Panc1 (cell line): ENCODE measurements at regions not wholly inside any gene's neighbourhood (a gene's known extent, or its start where the extent isn't known, plus 50 kb on each side); places are given as distances from the start of the nearest gene placed in this dataset.

Experiments used
- ATAC-seq: fragments of 200-7000 bp; cut with Tn5 transposase; 2 replicates; pipeline ENCODE4 v1.9.1; 2020; ENCODE audit warnings: mild to moderate bottlenecking, moderate library complexity
- BruUV-seq: library from RNA; stranded (reverse); fragments of 400-500 nt; replicated peaks from 2 replicates; lab custom pipeline; 2021; lab: Mats Ljungman, UMichigan
- CTCF ChIA-PET: fragments of 300-600 bp; sonication (Branson Sonifier 250); formaldehyde crosslinking; loops from one replicate; lab custom pipeline; 2022; ENCODE audit warnings: antibody characterized with exemption; lab: Charles Lee
- POLR2A ChIA-PET: fragments of 300-600 bp; sonication (Branson Sonifier 250); formaldehyde crosslinking; loops from one replicate; lab custom pipeline; 2022; ENCODE audit warnings: antibody characterized with exemption; lab: Charles Lee
- DNase-seq: peaks from one replicate; pipeline ENCODE4 v3.0.0-alpha.2; 2010; ENCODE audit warnings: low read depth, low spot score
- H3K27ac ChIP-seq: 2 replicates; pipeline ENCODE4 v1.5.1; 2011; ENCODE audit warnings: mild to moderate bottlenecking, low read length, inconsistent platforms
- H3K27me3 ChIP-seq: fragments of 200-500 bp; sonication (Bioruptor generic); 2 replicates; pipeline ENCODE4 v1.6.0; 2014; ENCODE audit warnings: low read length, inconsistent platforms; ENCODE audit not compliant: control insufficient read depth, insufficient read depth
- H3K36me3 ChIP-seq: fragments of 200-500 bp; sonication (Bioruptor generic); 2 replicates; pipeline ENCODE4 v1.5.1; 2014; ENCODE audit warnings: inconsistent platforms, mild to moderate bottlenecking, low read length, moderate library complexity; ENCODE audit not compliant: control insufficient read depth, insufficient read depth
- H3K4me1 ChIP-seq: 2 replicates; pipeline ENCODE4 v1.5.1; 2011; ENCODE audit warnings: inconsistent platforms, mild to moderate bottlenecking, low read length, moderate library complexity; ENCODE audit not compliant: control insufficient read depth, insufficient read depth
- H3K4me3 ChIP-seq, 2 experiments: 2 replicates each; pipeline ENCODE4 v1.5.1; 2011 to 2012; ENCODE audit warnings: low read depth in 2 of 2, low read length in 2 of 2, mild to moderate bottlenecking in 2 of 2, inconsistent platforms in 1 of 2, moderate library complexity in 1 of 2
- H3K9me3 ChIP-seq: fragments of 200-500 bp; sonication (Bioruptor generic); 2 replicates; pipeline ENCODE4 v1.5.1; 2014; ENCODE audit warnings: low read depth, mild to moderate bottlenecking, inconsistent platforms, low read length, moderate library complexity; ENCODE audit not compliant: control insufficient read depth, insufficient read depth
- CTCF ChIP-seq: fragments of 450-650 bp; IDR thresholded peaks from 2 replicates; pipeline ENCODE4 v1.5.1; 2017; ENCODE audit warnings: mild to moderate bottlenecking
- POLR2AphosphoS5 ChIP-seq: IDR thresholded peaks from 2 replicates; pipeline ENCODE4 v1.6.1; 2012; ENCODE audit warnings: mild to moderate bottlenecking, low read depth, low read length, moderate library complexity
- REST ChIP-seq, 2 experiments: IDR thresholded peaks; 2 replicates each; pipeline ENCODE4 v1.6.1; 2011 to 2012; ENCODE audit warnings: low read depth in 2 of 2, control low read depth in 1 of 2, low read length in 1 of 2, mild to moderate bottlenecking in 1 of 2, moderate library complexity in 1 of 2; ENCODE audit not compliant: insufficient read depth in 1 of 2
- SIN3A ChIP-seq: IDR thresholded peaks from 2 replicates; pipeline ENCODE4 v1.6.1; 2012; ENCODE audit warnings: low read depth, mild to moderate bottlenecking, low read length, moderate library complexity, borderline replicate concordance; ENCODE audit not compliant: insufficient read depth
- TCF7L2 ChIP-seq: IDR thresholded peaks from 2 replicates; pipeline ENCODE4 v1.6.1; 2011; ENCODE audit warnings: mild to moderate bottlenecking, low read depth, low read length, inconsistent platforms
- in situ Hi-C: cut with HindIII; loops from 2 replicates; pipeline ENCODE4 v1.10.0; 2016; ENCODE audit warnings: low sequenced_read_pairs, low pct_unique_long_range_greater_than_20kb
- intact Hi-C: fragments of 100-400 bp; cut with micrococcal nuclease; formaldehyde crosslinking; loops from one replicate; pipeline ENCODE4 v1.10.0; 2022; ENCODE audit not compliant: unreplicated experiment

- ChIA-PET CTCF (no interaction called here), POLR2A (no interaction called here)
- no peaks in the 10 kb centered on the region for H3K4me1 ChIP-seq
- intact Hi-C loops (no loop called here), in situ Hi-C loops (no loop called here)
- H3K27me3 ChIP-seq, result no peaks in the 10 kb centered on the region; the same call in 1 of the 2 replicates
- DNase-seq (no peak), ATAC-seq (no peak)
- BruUV-seq, result no TSS peak
- TF ChIP-seq REST (IDR thresholded peaks at IDR 0.05; ENCODE audit: insufficient read depth in 1 of 2, low read depth in 2 of 2, low read length in 1 of 2) (no peak), CTCF (no peak), POLR2AphosphoS5 (no peak), SIN3A (no peak), TCF7L2 (no peak)
- H3K9me3 ChIP-seq, result no peaks in the 10 kb centered on the region
- H3K4me3 ChIP-seq, result no peak overlapping the region
- H3K36me3 ChIP-seq, result no peaks in the 10 kb centered on the region
- H3K27ac ChIP-seq, result no peak overlapping the region
Measured at GRCh38 chr10:128437786-128438345, 311.6 kb upstream of the MKI67 start.

- Histone ChIP-seq H3K9me3 (no peaks in the 10 kb centered on the region), H3K4me1 (no peaks in the 10 kb centered on the region), H3K27me3 (peaks cover 2% of the 10 kb centered on the region; the same call in 1 of the 2 replicates), H3K4me3 (no peak overlapping the region), H3K27ac (no peak overlapping the region), H3K36me3 (no peaks in the 10 kb centered on the region)
- CTCF ChIA-PET, result no interaction called here
- TF ChIP-seq SIN3A, result no peak
- POLR2A ChIA-PET, result no interaction called here
- ATAC-seq (no peak), DNase-seq (no peak)
- no TSS peak for BruUV-seq
- in situ Hi-C loops (no loop called here), intact Hi-C loops (no loop called here)
Measured at GRCh38 chr10:128438417-128439063, 312.3 kb upstream of the MKI67 start.

- TF ChIP-seq SIN3A (no peak), POLR2AphosphoS5 (no peak), TCF7L2 (no peak), REST (IDR thresholded peaks at IDR 0.05; ENCODE audit: insufficient read depth in 1 of 2, low read depth in 2 of 2, low read length in 1 of 2) (no peak), CTCF (no peak)
- ATAC-seq (no peak), DNase-seq (no peak)
- H3K27ac ChIP-seq, result no peak overlapping the region
- in situ Hi-C loops, result no loop called here
- H3K36me3 ChIP-seq, result no peaks in the 10 kb centered on the region
- H3K4me3 ChIP-seq, result no peak overlapping the region
- no peaks in the 10 kb centered on the region for H3K4me1 ChIP-seq
- intact Hi-C loops, result no loop called here
- ChIA-PET POLR2A (no interaction called here), CTCF (no interaction called here)
- 0 out of 2 replicates have a peak, but pooled peaks cover 2% of the 10 kb centered on the region for H3K27me3 ChIP-seq
- H3K9me3 ChIP-seq, result no peaks in the 10 kb centered on the region
- no TSS peak for BruUV-seq
Measured at GRCh38 chr10:128440513-128441160, 314.4 kb upstream of the MKI67 start.
